ENCODE measurements at regions not wholly inside any gene's neighbourhood (a gene's known extent, or its start where the extent isn't known, plus 50 kb on each side); places are given as distances from the start of the nearest gene placed in this dataset.

GRCh38 chr15:35723852-35724251 is 177.9 kb upstream of the DPH6 start:
- CTCF ChIA-PET = no interaction called here
- Histone ChIP-seq H3K9me3 (ENCODE audit: control insufficient read depth, insufficient read depth, low read depth, low read length) (no peaks in the 10 kb centered on the region), H3K4me3 (ENCODE audit: low read depth, low read length) (no peak overlapping the region), H3K27ac (ENCODE audit: extremely low read depth, low read depth, low read length) (no peak overlapping the region), H3K4me1 (ENCODE audit: control insufficient read depth, insufficient read depth, low read length) (no peaks in the 10 kb centered on the region), H3K36me3 (ENCODE audit: control insufficient read depth in 2 of 2, insufficient read depth in 1 of 2, low read length in 2 of 2) (no peaks in the 10 kb centered on the region)
- POLR2A ChIA-PET = no interaction called here
- no peak for TF ChIP-seq ZNF548 (tag by site-specific recombination; IDR thresholded peaks at IDR 0.05)
- no peak for TF ChIP-seq ZNF184 (tag by site-specific recombination; IDR thresholded peaks at IDR 0.05)
- no peak for TF ChIP-seq TCF7L2 (IDR thresholded peaks at IDR 0.05; ENCODE audit: borderline replicate concordance, low read depth, low read length)
- no peak for TF ChIP-seq PRDM10 (tag by site-specific recombination; IDR thresholded peaks at IDR 0.05)
- TF ChIP-seq GLI4 (tag by site-specific recombination; IDR thresholded peaks at IDR 0.05) = no peak
- no peak for TF ChIP-seq ZNF561 (tag by site-specific recombination; IDR thresholded peaks at IDR 0.05; ENCODE audit: borderline replicate concordance)
- TF ChIP-seq ZNF404 (tag by site-specific recombination; IDR thresholded peaks at IDR 0.05) = no peak

- no peak overlapping the region for H3K4me3 ChIP-seq (ENCODE audit: low read depth, low read length)
- TF ChIP-seq ZNF138 (tag by site-specific recombination; IDR thresholded peaks at IDR 0.05; ENCODE audit: borderline replicate concordance) = no peak
- no peak for TF ChIP-seq ZNF776 (tag by site-specific recombination; IDR thresholded peaks at IDR 0.05; ENCODE audit: borderline replicate concordance)
- no peak for TF ChIP-seq ZBTB21 (tag by site-specific recombination; IDR thresholded peaks at IDR 0.05)
- TF ChIP-seq ZNF302 (tag by site-specific recombination; IDR thresholded peaks at IDR 0.05; ENCODE audit: low read depth) = no peak
- TF ChIP-seq ZNF140 (tag by site-specific recombination; IDR thresholded peaks at IDR 0.05) = no peak
- TF ChIP-seq REST (tag by site-specific recombination; IDR thresholded peaks at IDR 0.05) = no peak
- no peak for TF ChIP-seq GLIS1 (tag by site-specific recombination; IDR thresholded peaks at IDR 0.05)
- no peak for TF ChIP-seq KLF16 (tag by site-specific recombination; IDR thresholded peaks at IDR 0.05)
- no peak for TF ChIP-seq ZNF157 (tag by site-specific recombination; IDR thresholded peaks at IDR 0.05)
- TF ChIP-seq ZNF184 (tag by site-specific recombination; IDR thresholded peaks at IDR 0.05) = no peak
- TF ChIP-seq KLF8 (tag by site-specific recombination; IDR thresholded peaks at IDR 0.05) = no peak
- no peak for TF ChIP-seq ZNF610 (tag by site-specific recombination; IDR thresholded peaks at IDR 0.05; ENCODE audit: borderline replicate concordance)
- no peak for TF ChIP-seq ZXDB (tag by site-specific recombination; IDR thresholded peaks at IDR 0.05)
- TF ChIP-seq SCRT2 (tag by site-specific recombination; IDR thresholded peaks at IDR 0.05) = no peak
- no peak for TF ChIP-seq ZNF571 (tag by site-specific recombination; IDR thresholded peaks at IDR 0.05)
- TF ChIP-seq ZNF2 (tag by site-specific recombination; IDR thresholded peaks at IDR 0.05) = no peak
- TF ChIP-seq ZNF585B (tag by site-specific recombination; IDR thresholded peaks at IDR 0.05) = no peak
- no peak for TF ChIP-seq ZNF112 (tag by site-specific recombination; IDR thresholded peaks at IDR 0.05)
- no peak for TF ChIP-seq SCRT1 (tag by site-specific recombination; IDR thresholded peaks at IDR 0.05; ENCODE audit: borderline replicate concordance)
- TF ChIP-seq ZNF777 (tag by site-specific recombination; IDR thresholded peaks at IDR 0.05; ENCODE audit: borderline replicate concordance) = no peak
- no peak overlapping the region for H3K27ac ChIP-seq (ENCODE audit: extremely low read depth, low read depth, low read length)
- H3K36me3 ChIP-seq (ENCODE audit: control insufficient read depth in 2 of 2, insufficient read depth in 1 of 2, low read length in 2 of 2) = no peaks in the 10 kb centered on the region
- H3K4me1 ChIP-seq (ENCODE audit: control insufficient read depth, insufficient read depth, low read length) = no peaks in the 10 kb centered on the region
- H3K9me3 ChIP-seq (ENCODE audit: control insufficient read depth, insufficient read depth, low read depth, low read length) = no peaks in the 10 kb centered on the region
- CTCF ChIA-PET = interaction anchor here (0.5 kb wide), 1 partner anchor 135 kb away, joined by 3 read pairs; no protein-coding TSS in a partner anchor
- POLR2A ChIA-PET = no interaction called here
Observed at GRCh38 chr15:35724626-35725025, 178.7 kb upstream of the DPH6 start.

Data from HEK293 (cell line).